RWPE1 (cell line): ENCODE measurements at regions not wholly inside any gene's neighbourhood (a gene's known extent, or its start where the extent isn't known, plus 50 kb on each side); places are given as distances from the start of the nearest gene placed in this dataset.
"Not testable (repeated sequence)": the region's sequence is repeated elsewhere in the genome, so short reads cannot be mapped to it uniquely, and the experiment has no call there.

ENCODE experiments used
- CTCF ChIA-PET: fragments of 350-600 bp; sonication (Branson Sonifier 250); formaldehyde crosslinking; extraction: SDS; loops from one replicate; lab custom pipeline; 2021; lab: Yijun Ruan, JAX
- POLR2A ChIA-PET: fragments of 400-600 bp; formaldehyde crosslinking; extraction: SDS; loops from one replicate; lab custom pipeline; 2020; ENCODE audit warnings: antibody characterized with exemption; ENCODE audit not compliant: low non-redundant PET; lab: Yijun Ruan, JAX
- DNase-seq: peaks from one replicate; pipeline ENCODE4 v3.0.0; 2012; ENCODE audit warnings: low spot score
- H3K27ac ChIP-seq: fragments of 450-650 bp; 2 replicates; pipeline ENCODE4 v1.5.1; 2017
- TF ChIP-seq, protein P1 (sequence below): fragments of 450-650 bp; conservative IDR thresholded peaks from 2 replicates; pipeline ENCODE4 v1.5.1; 2017; ENCODE audit warnings: low read depth, mild to moderate bottlenecking

DNA sequence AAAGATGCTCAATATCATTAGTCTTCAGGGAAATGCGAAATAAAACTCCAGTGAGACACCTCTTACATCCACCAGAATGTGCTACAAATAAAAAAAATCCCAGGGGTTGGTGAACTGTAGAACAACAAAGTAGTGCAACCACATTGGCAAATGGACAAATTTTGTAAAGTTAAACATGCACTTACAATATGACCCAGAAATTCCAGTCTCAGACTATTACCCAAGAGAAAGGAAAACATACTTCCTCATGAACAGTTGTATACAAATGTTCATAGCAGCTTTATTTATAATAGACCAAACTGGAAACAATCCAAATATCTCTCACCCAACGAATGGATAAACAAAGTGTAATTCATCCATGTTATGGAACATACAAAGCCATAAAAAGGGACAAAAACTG, 239.5 kb downstream of the ABCC12 start:
- H3K27ac ChIP-seq: no peak overlapping the region
- POLR2A ChIA-PET: no interaction called here
- TF ChIP-seq, protein P1, sequence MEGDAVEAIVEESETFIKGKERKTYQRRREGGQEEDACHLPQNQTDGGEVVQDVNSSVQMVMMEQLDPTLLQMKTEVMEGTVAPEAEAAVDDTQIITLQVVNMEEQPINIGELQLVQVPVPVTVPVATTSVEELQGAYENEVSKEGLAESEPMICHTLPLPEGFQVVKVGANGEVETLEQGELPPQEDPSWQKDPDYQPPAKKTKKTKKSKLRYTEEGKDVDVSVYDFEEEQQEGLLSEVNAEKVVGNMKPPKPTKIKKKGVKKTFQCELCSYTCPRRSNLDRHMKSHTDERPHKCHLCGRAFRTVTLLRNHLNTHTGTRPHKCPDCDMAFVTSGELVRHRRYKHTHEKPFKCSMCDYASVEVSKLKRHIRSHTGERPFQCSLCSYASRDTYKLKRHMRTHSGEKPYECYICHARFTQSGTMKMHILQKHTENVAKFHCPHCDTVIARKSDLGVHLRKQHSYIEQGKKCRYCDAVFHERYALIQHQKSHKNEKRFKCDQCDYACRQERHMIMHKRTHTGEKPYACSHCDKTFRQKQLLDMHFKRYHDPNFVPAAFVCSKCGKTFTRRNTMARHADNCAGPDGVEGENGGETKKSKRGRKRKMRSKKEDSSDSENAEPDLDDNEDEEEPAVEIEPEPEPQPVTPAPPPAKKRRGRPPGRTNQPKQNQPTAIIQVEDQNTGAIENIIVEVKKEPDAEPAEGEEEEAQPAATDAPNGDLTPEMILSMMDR: no peak
- no peak for DNase-seq
- CTCF ChIA-PET: no interaction called here

DNA sequence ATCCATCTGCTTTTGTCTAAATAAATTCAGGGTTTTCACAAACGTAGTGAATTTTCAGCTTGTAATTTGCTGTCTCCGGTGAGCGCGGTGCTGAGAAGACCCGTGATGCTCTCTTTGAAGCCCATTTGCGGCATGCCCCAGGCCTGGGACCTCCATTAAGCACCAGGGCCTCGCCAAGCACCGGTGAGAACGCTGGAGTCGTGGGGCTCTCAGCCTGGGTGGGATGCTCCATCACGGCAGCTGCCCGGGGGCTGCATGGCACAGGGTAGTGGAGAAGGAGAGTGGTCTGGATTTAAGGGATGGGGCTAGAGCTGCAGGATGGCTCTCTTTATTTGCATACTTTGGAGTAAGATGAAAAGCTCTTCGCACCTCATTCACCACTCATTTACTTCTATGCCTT, 248.7 kb downstream of the ABCC12 start:
- ChIA-PET CTCF (no interaction called here), POLR2A (no interaction called here)
- TF ChIP-seq, protein P1: no peak
- no peak overlapping the region for H3K27ac ChIP-seq
- no peak for DNase-seq

DNA sequence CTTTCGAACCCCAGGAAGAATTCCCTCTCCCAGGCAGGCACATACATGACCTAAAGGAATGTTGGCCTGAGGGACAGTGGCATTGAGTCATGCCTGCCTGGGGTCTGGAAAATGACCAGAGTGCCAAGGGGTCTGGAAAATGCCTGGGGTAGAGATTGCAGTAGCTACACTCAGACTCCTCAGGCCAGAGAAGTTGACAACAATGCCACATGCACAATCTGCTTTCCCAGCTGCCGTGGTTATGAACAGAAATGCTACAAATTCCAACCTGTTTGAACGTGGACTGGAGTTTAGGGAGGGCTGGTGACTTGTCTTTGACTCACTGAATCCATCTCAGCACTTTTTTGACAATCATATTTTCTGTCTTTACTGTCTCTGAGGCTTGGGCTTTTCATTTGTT, 250.0 kb downstream of the ABCC12 start:
- TF ChIP-seq, protein P1: no peak
- H3K27ac ChIP-seq: peak overlapping the region; percentile 22; the same call in 1 of the 2 replicates
- ChIA-PET POLR2A (no interaction called here), CTCF (interaction anchor here (0.6 kb wide), 1 partner anchor 574 kb away, joined by 3 read pairs; no protein-coding TSS in a partner anchor)
- DNase-seq: peak; percentile 71

DNA sequence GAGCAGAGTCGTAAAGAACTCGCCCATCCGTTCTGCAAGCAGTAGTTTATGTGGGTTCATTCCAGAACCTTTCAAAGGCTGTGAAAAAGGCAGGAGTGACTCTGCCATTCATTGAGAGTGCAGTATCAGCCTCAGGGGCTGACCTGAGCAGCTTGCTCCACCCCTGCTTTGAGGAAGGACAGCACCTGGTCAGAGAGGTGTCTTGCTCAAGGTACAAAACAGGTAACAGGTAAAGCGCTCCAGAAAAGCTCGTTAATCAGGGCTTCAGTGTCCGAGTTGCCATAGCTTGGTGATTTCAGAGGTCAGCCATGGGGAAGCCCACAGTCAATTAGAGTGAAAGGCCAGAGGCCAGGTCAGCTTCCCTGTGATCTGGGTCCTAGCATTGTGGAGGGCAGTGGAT, 251.1 kb downstream of the ABCC12 start:
- TF ChIP-seq, protein P1: no peak
- no peak overlapping the region for H3K27ac ChIP-seq
- ChIA-PET POLR2A (no interaction called here), CTCF (no interaction called here)
- DNase-seq: no peak

DNA sequence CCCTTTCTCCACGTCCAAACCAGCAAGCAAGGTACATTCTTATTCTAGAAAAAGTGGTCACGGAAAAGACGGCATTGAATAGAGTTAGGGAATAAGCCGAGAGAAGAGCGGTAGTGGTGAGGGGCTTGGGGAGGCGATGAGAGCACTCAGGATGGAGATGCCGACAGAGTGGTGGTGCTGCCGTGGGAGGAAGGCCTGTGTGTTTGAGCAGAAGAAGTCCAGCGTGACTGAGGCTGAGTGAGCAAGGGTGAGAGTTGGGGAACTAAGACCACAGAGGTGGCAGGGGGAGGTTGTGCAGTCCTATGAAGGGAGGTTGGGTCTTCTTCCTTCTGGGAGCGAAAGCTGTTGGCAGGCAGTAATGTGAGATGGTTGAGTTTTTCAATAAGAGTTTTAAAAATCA, 252.3 kb downstream of the ABCC12 start:
- TF ChIP-seq, protein P1: no peak
- DNase-seq: no peak
- H3K27ac ChIP-seq: no peak overlapping the region
- ChIA-PET CTCF (no interaction called here), POLR2A (no interaction called here)

DNA sequence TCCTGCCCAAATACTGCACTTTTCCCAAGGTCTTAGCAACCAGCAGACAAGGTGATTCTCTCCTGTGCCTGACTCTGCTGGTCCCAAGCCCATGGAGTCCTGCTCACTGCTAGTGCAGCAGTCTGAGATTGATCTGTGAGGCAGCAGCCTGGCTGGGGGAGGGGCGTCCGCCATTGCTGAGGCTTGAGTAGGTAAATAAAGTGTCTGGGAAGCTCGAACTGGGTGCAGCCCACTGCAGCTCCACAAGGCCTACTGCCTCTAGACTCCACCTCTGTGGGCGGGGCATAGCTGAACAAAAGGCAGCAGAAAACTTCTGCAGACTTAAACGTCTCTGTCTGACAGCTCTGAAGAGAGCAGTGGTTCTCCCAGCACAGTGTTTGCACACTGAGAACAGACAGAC, 258.7 kb downstream of the ABCC12 start:
- H3K27ac ChIP-seq, POLR2A ChIA-PET, CTCF ChIA-PET, DNase-seq: not testable (repeated sequence)

DNA sequence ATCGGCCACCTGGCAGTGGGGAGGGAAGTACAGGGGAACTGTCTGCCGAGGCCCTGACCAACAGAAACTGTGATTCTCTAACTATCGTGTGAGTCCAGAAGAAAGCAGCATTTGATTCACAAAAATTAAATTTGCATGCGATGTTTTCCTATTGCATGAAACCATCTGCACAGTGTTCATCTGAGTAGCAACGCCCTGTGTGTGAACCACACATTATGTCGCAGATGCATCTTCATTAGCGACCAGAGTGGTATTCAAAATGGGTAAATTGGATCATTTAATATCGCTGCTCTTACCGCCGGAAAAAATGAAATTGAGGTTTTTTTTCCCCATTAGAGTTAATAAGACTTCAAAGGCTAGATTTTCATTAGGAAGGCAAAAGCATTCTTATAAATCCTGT, 260.6 kb downstream of the ABCC12 start:
- DNase-seq: no peak
- CTCF ChIA-PET: no interaction called here
- TF ChIP-seq, protein P1: no peak
- POLR2A ChIA-PET: no interaction called here
- no peak overlapping the region for H3K27ac ChIP-seq
